ENCODE measurements at regions not wholly inside any gene's neighbourhood (a gene's known extent, or its start where the extent isn't known, plus 50 kb on each side); places are given as distances from the start of the nearest gene placed in this dataset.

- Mint-ChIP-seq H3K4me3 (no peak overlapping the region), H3K27me3 (ENCODE audit: low read depth) (peaks cover 18% of the 10 kb centered on the region)
These were observed 68.6 kb upstream of the MAST4 start for GRCh38 chr5:66527478-66528035.

GRCh38 chr5:66529182-66529581 is 67.0 kb upstream of the MAST4 start:
- Mint-ChIP-seq H3K27ac (no peak overlapping the region), H3K4me3 (no peak overlapping the region), H3K4me1 (no peaks in the 10 kb centered on the region), H3K27me3 (ENCODE audit: low read depth) (peaks cover 21% of the 10 kb centered on the region), H3K36me3 (no peaks in the 10 kb centered on the region), H3K9me3 (peaks cover 8% of the 10 kb centered on the region)
- DNase-seq (ENCODE audit: low spot score in 2 of 2, unreplicated experiment in 2 of 2), result no peak
- TF ChIP-seq CTCF (IDR thresholded peaks at IDR 0.05; ENCODE audit: unreplicated experiment), result no peak

More at GRCh38 chr5:66527478-66528035, 68.6 kb upstream of the MAST4 start:
- no peak for DNase-seq (ENCODE audit: low spot score in 2 of 2, unreplicated experiment in 2 of 2)
- no peak for TF ChIP-seq CTCF (IDR thresholded peaks at IDR 0.05; ENCODE audit: unreplicated experiment)
- Mint-ChIP-seq H3K9me3 (peaks cover 12% of the 10 kb centered on the region), H3K36me3 (no peaks in the 10 kb centered on the region), H3K4me1 (no peaks in the 10 kb centered on the region), H3K27ac (no peak overlapping the region)

GRCh38 chr5:66529704-66530103 is 66.5 kb upstream of the MAST4 start:
- no peak for DNase-seq (ENCODE audit: low spot score in 2 of 2, unreplicated experiment in 2 of 2)
- peaks cover 8% of the 10 kb centered on the region for H3K9me3 Mint-ChIP-seq

GRCh38 chr5:66538126-66538525 is 58.1 kb upstream of the MAST4 start:
- DNase-seq (ENCODE audit: low spot score in 2 of 2, unreplicated experiment in 2 of 2), result no peak
- TF ChIP-seq CTCF (IDR thresholded peaks at IDR 0.05; ENCODE audit: unreplicated experiment), result no peak
- Mint-ChIP-seq H3K27ac (no peak overlapping the region), H3K27me3 (ENCODE audit: low read depth) (peaks cover 15% of the 10 kb centered on the region), H3K4me3 (no peak overlapping the region), H3K36me3 (no peaks in the 10 kb centered on the region), H3K9me3 (no peaks in the 10 kb centered on the region), H3K4me1 (no peaks in the 10 kb centered on the region)

More at GRCh38 chr5:66529704-66530103, 66.5 kb upstream of the MAST4 start:
- Mint-ChIP-seq H3K4me1 (no peaks in the 10 kb centered on the region), H3K4me3 (no peak overlapping the region), H3K36me3 (no peaks in the 10 kb centered on the region), H3K27me3 (ENCODE audit: low read depth) (peaks cover 22% of the 10 kb centered on the region), H3K27ac (no peak overlapping the region)
- TF ChIP-seq CTCF (IDR thresholded peaks at IDR 0.05; ENCODE audit: unreplicated experiment), result no peak

GRCh38 chr5:66538531-66538930 is 57.7 kb upstream of the MAST4 start:
- H3K4me1 Mint-ChIP-seq, result no peaks in the 10 kb centered on the region
- peaks cover under 1% of the 10 kb centered on the region for H3K9me3 Mint-ChIP-seq
- H3K27ac Mint-ChIP-seq, result no peak overlapping the region
- H3K4me3 Mint-ChIP-seq, result no peak overlapping the region
- no peak for TF ChIP-seq CTCF (IDR thresholded peaks at IDR 0.05; ENCODE audit: unreplicated experiment)
- H3K36me3 Mint-ChIP-seq, result no peaks in the 10 kb centered on the region
- peaks cover 15% of the 10 kb centered on the region for H3K27me3 Mint-ChIP-seq (ENCODE audit: low read depth)
- DNase-seq (ENCODE audit: low spot score in 2 of 2, unreplicated experiment in 2 of 2), result no peak

- DNase-seq (ENCODE audit: low spot score in 2 of 2, unreplicated experiment in 2 of 2), result no peak
- no peak overlapping the region for H3K4me3 Mint-ChIP-seq
- H3K36me3 Mint-ChIP-seq, result no peaks in the 10 kb centered on the region
- no peaks in the 10 kb centered on the region for H3K4me1 Mint-ChIP-seq
- TF ChIP-seq CTCF (IDR thresholded peaks at IDR 0.05; ENCODE audit: unreplicated experiment), result no peak
- peaks cover 7% of the 10 kb centered on the region for H3K27me3 Mint-ChIP-seq (ENCODE audit: low read depth)
- peaks cover 5% of the 10 kb centered on the region for H3K9me3 Mint-ChIP-seq
- H3K27ac Mint-ChIP-seq, result no peak overlapping the region
These were observed 56.1 kb upstream of the MAST4 start for GRCh38 chr5:66540078-66540477.

Data from mesothelial cell of epicardium (in vitro differentiated cells).